Inferior parietal cortex (tissue), 1 donor: ENCODE measurements at regions not wholly inside any gene's neighbourhood (a gene's known extent, or its start where the extent isn't known, plus 50 kb on each side); places are given as distances from the start of the nearest gene placed in this dataset.
A peak's percentile ranks its signal among the peaks of the same experiment; 100 is the strongest.
"Not testable (repeated sequence)": the region's sequence is repeated elsewhere in the genome, so short reads cannot be mapped to it uniquely, and the experiment has no call there.

Experiments used
- DNase-seq: peaks from one replicate; pipeline ENCODE4 v3.0.0-alpha.2; 2016; ENCODE audit errors: extremely low spot score

DNA sequence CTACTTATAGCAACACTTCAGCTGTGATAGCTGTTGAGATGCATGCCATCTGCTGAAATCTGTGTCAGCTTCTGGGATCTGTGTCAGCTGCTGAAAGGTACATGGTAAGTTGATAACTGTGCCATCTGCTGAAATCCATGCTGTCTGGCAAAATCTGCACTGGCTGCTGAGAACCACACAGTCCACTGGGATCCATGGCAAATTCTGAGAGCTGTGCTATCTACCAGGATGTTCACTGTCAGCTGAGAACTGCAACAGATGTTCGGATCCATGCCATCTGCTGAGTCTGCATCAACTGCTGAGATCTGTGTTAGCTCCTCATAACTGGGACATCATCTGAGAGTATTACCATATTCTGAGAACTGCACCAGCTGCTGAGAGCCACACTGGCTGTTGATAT is 430.5 kb upstream of the POU3F4 start:
- DNase-seq = peak; percentile 10

DNA sequence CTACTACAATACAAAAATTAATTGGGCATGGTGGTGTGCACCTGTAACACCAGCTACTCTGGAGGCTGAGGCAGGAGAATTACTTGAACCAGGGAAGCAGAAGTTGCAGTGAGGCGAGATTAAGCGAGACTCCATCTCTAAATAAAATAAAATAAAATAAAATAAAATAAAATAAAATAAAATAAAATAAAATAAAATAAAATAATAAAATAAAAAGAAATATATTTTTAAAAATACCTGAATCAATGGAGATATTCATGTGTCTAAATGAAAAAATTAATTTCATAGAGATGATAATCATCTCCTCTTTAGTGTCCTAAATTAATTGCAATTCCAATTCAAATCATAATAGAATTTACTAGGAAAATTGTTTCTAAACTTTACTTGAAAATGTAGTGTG is 406.1 kb upstream of the POU3F4 start:
- no peak for DNase-seq

DNA sequence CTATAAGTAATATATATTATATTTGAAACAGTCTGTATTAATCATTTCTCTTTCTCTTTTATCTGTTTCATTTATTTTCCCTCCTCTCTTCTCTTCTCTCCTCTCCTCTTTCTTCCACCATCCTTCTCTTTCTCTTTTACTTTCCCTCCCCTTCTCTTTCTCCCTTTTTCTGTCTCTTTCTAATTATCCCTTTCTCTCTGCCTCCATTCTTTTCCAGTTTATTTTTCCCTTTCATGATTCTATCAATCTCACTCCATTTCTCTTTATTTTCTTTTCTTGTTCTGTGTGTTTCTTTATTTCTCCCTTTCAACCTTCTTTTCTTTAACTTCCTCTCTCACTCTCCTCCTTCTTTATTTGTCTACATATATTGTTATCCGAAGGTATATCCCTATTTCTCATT is 399.8 kb upstream of the POU3F4 start:
- no peak for DNase-seq

DNA sequence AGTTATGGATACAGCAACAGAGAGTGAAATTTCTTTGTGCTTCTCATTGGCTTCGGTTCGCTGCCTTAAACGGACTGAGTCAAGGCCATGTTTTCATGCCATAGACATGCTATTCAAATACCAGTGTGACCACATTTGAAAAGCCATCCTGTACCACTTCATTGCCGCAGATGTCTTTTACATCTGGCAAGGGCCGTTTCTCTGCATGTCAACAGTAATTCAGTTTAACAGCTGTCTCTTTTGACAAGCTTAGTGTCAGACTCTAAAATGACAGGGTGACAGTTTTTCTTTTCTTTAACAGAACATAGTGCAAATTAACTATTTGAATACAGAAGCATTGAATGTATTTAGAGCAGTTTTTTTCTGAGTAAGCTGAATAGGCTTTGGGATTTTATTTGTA is 362.2 kb upstream of the POU3F4 start:
- DNase-seq = no peak

DNA sequence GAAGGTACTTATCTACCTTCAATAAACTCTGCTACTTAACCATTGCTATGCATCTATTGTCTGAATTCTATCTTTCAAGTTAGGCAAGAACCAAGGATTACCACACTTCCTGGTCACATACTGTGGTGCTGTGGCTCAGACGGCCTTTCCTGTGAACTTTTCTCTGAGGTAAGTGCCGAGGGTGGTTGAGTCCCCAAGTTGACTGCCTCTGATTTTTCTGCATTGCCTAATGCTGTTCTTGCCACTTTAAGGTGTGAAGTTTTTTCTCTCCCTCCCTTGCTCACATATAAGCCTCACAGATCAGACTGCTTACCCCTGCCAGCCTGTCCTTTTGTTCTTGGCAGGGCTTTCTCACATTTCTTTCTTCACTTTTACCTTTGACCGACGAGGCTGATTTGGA is 348.0 kb upstream of the POU3F4 start:
- no peak for DNase-seq

DNA sequence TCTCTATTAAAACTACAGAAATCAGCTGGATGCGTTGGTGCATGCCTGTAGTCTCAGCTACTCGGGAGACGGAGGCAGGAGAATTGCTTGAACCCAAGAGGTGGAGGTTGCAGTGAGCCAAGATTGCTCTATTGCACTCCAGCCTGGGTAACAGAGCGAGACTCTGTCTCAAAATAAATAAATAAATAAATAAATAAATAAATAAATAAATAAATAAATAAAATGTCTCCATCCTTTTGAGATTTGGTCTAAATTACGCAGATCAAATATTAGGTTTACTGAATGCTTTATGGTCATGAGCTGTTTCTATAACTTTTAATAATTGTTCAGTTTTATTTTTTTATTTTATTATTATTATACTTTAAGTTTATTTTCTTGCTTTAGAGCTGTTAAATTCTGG is 344.0 kb upstream of the POU3F4 start:
- not testable (repeated sequence) for DNase-seq

DNA sequence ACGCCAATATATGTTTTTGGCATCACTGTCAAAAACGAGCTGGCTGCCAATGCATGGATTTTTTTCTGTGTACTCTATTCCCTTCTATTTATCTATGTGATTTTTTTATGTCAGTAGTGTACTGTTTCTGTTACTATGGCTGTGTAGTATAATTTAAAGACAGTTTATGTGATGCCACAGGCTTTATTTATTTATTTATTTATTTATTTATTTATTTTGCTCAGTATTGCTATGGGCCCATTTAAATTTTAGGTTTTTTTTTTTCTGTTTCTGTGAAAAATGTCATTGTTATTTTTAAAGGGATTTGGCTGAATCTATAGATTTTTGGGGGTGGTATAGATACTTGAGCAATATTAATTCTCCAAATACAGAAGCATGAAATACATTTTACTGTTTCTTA is 338.4 kb upstream of the POU3F4 start:
- no peak for DNase-seq

DNA sequence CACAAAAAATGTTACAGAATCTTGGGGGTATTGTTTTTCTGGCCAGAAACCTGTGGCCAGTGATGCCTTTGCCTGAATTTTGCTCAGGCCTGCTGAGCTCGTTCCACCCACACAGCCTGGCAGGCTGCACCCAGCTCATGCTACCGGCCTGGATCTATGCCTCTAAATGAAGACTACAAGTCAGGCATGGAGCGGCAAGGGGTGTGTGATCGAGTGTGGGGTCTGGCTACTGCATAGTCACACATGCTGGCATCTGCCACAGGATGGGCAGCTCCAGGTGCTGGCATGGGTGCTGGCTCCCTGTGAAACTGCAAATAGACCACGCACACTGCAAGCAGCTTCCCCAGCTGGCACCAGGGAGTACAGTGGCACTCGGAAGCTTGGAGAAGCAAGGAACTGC is 323.1 kb upstream of the POU3F4 start:
- DNase-seq = no peak

DNA sequence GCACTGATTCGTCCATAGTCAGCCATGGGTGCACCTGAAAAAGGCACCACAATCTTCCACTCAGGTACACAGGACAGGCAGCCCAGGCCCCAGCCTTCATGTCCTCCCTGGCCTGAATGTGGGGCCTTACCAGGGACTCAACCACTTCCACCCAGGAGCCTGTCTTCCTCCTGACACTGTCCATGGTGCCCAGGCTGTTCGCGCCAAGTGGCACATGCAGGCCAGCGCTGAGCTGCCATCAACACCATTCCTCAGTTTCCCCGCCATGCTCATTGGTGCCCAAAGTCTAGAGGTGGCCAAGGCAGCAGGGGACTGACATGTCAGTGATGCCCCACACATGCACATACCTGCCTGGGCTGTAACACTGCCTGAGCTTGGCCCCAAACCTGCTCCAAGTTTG is 322.2 kb upstream of the POU3F4 start:
- no peak for DNase-seq

DNA sequence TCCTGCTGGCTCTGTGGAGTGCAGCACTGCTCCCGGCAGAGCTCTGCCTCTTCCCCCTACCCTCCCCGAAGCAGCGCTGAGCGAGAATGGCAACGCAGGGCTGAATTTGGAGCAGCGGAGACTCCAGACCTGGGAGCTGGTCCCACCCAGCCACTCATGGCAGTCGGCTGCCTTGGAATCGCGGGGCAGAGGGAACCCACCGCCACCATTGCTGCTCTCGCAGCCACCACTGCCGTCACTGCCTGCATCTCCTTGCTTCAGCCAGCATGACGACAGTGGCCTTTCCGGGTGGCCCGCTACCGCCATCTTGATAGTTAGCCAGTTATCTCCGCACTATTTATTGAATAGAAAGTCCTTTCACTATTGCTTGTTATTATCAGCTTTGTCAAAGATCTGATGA is 321.5 kb upstream of the POU3F4 start:
- DNase-seq = no peak
